ES-I3 (cell line): ENCODE measurements at regions not wholly inside any gene's neighbourhood (a gene's known extent, or its start where the extent isn't known, plus 50 kb on each side); places are given as distances from the start of the nearest gene placed in this dataset.
A peak's percentile ranks its signal among the peaks of the same experiment; 100 is the strongest.

Source experiments
- H3K36me3 ChIP-seq: 2 replicates; pipeline ENCODE4 v1.6.1; 2013; ENCODE audit warnings: mild to moderate bottlenecking, low read length, control low read depth, moderate library complexity; ENCODE audit not compliant: insufficient read depth
- H3K4me1 ChIP-seq: 2 replicates; pipeline ENCODE4 v1.6.1; 2013; ENCODE audit warnings: mild to moderate bottlenecking, control low read depth, low read length; ENCODE audit not compliant: insufficient read depth
- H3K9ac ChIP-seq: 2 replicates; pipeline ENCODE4 v1.6.1; 2013; ENCODE audit warnings: low read depth, mild to moderate bottlenecking, low read length, moderate library complexity
- H3K9me3 ChIP-seq: 2 replicates; pipeline ENCODE4 v1.6.1; 2013; ENCODE audit warnings: mild to moderate bottlenecking, low read length, moderate library complexity; ENCODE audit not compliant: control insufficient read depth, insufficient read depth

DNA sequence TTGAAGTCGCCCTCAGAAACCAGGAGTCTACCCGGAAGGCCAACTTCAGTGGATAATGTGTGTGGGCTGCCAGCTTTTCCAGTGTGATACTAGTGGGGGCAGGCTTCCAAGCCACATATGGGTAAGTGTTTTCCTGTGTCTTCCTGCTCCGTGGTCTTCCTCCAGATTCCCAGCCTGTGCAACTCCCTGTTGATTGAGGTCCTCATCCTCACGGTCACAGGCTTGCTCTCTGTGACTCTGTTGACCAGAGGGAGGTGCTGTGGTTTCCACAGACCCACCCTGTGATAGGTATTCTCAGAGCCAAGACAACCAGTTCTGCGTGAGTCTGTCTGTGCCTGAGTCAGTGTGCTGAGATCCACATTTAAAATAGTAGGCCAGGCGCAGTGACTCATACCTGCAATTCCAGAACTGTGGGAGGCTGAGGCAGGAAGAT, 388.0 kb upstream of the IRX2 start:
- Histone ChIP-seq H3K36me3 (no peaks in the 10 kb centered on the region), H3K9me3 (no peaks in the 10 kb centered on the region)

DNA sequence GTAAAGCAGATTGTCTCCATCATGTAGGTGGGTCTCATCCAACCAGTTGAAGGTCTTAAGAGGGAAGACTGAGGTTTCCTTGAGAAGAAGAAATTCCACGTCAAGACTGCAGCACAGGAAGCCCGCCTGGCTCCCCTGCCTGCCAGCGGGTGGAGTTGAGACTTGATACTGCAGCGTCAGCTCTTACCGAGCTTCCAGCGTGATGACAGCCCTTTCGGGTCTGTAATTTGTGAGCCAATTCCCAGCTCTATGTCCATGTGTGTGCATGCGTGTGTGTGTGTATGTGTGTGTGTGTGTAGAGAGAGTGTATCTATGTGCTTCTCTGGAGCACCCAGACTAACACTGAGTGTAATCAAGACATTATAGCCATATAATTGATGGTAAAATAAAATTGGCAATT, 379.7 kb upstream of the IRX2 start:
- H3K4me1 ChIP-seq, result peaks cover 5% of the 10 kb centered on the region; the same call in 1 of the 2 replicates
- no peaks in the 10 kb centered on the region for H3K9me3 ChIP-seq
- H3K9ac ChIP-seq, result no peak overlapping the region
- H3K36me3 ChIP-seq, result no peaks in the 10 kb centered on the region

More for the DNA sequence above, 388.0 kb upstream of the IRX2 start:
- no peak overlapping the region for H3K9ac ChIP-seq
- H3K4me1 ChIP-seq, result 0 out of 2 replicates have a peak, but pooled peaks cover 3% of the 10 kb centered on the region

DNA sequence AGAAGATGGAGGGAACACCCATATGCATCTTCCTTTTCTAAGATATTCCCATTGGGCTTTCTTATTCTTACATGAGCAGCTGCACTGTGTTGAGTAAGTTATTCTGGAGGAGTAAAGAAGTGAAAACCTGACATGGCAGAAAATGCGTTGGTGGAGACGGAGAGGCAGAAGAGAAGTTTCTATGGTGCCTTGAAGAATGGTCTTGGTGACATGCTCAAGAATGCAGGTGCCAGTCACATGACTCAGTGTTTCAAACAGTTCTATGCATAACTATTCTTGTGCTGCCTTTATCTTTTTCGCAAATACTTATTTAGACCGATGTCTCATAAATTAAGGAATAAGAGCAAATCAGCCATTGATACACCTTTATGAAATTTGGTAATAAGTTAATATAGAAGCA, 377.8 kb upstream of the IRX2 start:
- Histone ChIP-seq H3K4me1 (peaks cover 13% of the 10 kb centered on the region), H3K9ac (no peak overlapping the region), H3K9me3 (no peaks in the 10 kb centered on the region), H3K36me3 (no peaks in the 10 kb centered on the region)

DNA sequence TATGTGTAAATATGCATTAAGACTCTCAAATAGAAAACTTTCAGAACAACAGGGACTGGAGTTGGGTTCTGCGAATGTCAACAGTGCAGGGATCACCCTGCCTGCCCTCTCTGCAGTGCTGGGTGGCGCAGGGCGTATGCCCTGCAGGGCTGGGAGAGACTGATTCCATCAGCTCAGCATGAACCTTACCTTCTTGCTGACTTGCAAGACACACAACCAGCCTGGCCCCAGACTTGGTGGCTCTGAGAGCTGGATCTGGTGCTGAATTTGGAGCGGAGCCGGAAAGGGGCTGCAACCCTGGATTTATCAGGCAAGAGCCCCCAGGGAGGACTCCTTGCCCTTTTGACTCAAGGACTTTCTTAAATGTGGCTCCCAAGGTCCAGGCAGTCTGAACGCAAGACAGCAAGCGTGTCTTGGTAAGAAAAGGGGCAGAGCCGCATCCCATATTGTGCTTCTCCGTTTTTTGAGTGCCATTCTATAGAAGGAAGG, 376.0 kb upstream of the IRX2 start:
- Histone ChIP-seq H3K9me3 (no peaks in the 10 kb centered on the region), H3K4me1 (peaks cover 26% of the 10 kb centered on the region), H3K36me3 (no peaks in the 10 kb centered on the region), H3K9ac (no peak overlapping the region)

DNA sequence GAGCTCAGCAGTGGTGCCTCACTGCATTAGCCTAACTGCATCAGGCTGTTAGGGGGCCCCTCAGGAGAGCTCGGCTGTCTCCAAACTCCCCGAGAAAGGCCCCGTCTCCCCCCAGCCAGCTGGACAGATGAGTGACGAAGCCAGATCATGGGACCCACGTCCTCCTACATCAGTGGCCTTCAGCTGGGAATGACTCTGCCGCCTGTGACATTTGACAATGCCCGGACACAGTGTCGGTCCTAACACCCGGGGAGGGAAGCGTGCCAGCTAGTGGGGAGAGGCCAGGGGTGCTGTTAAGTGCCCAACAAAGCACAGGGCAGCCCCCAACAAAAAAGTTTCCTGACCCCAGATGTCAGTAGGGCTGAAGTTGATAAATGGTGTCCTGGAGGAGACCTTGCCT, 375.2 kb upstream of the IRX2 start:
- Histone ChIP-seq H3K9ac (no peak overlapping the region), H3K36me3 (no peaks in the 10 kb centered on the region), H3K4me1 (peaks cover 32% of the 10 kb centered on the region), H3K9me3 (no peaks in the 10 kb centered on the region)

DNA sequence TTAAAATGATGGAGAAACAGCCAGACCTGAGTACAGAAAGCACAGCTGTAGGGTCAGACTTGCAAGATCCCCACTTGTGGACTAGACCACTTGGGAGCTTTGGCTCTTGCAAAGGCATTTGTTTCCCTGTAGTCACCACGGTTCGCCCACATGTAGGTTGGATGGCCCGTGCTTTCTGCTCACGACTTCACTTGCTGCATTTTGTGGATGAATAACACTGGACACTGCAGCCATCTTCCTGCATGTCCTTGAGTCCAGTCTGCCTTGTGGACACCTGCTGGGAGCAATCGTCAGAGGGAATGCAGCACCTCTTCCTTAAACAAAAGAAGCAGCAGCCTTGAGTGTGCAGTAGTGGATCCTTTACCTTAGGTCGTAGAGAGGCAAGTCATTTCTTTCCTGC, 372.9 kb upstream of the IRX2 start:
- Histone ChIP-seq H3K4me1 (peaks cover 51% of the 10 kb centered on the region), H3K9ac (no peak overlapping the region), H3K9me3 (no peaks in the 10 kb centered on the region), H3K36me3 (no peaks in the 10 kb centered on the region)

DNA sequence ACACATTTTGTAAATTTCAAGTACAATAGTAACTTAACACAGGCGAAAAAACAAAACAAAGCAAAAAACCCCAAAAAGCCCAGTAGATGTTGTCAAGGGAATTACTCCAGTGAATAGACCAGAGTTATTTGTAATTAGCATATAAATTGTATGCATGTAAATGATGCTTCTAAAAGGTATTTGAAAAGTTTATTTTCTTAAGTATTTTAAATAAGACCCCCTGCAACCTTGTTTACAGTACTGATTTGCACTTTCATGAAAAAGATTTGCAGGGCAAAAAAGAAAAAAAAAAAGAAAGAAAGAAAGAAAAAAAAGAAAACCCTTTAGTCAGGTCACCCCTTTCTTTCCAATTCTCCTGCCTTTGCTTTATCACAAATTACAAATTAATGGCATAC, 372.3 kb upstream of the IRX2 start:
- H3K9me3 ChIP-seq, result no peaks in the 10 kb centered on the region

DNA sequence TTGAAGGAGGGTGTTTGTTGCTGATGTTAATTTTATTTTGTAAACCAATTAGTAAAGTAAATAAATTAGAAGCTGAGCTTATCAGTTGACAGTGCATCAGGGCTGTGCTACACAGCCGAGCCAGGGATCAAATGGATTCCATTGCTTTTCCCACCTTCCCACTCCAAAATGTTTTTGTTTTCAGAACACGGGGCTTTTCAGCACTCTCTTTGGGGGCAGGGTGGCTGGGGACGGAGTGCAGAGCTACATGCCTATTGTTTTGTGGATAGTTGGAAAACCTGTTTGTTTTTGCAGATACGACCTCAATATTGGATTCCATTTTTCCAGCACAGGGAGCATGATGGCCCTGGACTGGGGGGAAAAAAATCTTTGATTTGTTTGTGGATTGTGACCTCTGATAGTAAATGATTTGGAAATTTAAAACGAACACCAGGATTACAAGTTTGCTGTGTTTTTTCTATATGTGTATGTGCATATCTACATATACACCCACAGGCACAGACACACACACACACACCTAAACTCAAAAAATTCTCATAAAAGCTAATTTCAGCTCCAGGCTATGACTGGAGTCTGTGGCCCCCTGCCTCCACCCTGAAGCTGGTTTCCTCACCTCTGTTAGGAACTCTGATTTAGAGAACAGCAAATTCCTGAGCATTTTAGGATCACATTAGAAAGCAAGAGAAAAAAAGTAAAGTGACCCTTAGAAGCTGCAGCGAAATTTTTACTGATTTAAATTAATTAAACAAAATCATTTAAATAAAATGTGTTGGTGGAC, 371.7 kb upstream of the IRX2 start:
- H3K4me1 ChIP-seq, result peaks cover 62% of the 10 kb centered on the region
- H3K9me3 ChIP-seq, result no peaks in the 10 kb centered on the region
- peak overlapping the region; percentile 5; the same call in 1 of the 2 replicates for H3K9ac ChIP-seq
- no peaks in the 10 kb centered on the region for H3K36me3 ChIP-seq

More for the DNA sequence above, 372.3 kb upstream of the IRX2 start:
- H3K9ac ChIP-seq, result no peak overlapping the region
- no peaks in the 10 kb centered on the region for H3K36me3 ChIP-seq
- H3K4me1 ChIP-seq, result peaks cover 58% of the 10 kb centered on the region

DNA sequence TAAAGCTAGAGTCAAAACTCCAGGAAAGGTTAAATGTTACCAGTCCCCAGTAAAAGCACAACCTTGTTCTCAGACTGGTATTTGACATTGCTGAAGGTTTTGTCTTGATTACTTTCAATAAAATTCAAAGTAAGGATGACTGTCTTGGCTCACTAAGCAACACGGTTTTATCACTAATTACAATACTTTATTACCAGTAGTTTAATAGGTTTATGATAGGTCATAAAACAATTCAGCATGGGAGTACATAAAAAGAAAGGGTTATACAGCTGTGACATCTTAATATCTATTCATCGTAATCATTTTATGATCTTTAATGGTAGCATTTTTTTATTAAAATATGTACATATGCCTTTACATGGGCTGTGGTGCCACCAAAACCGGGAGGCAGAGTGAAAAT, 370.7 kb upstream of the IRX2 start:
- no peaks in the 10 kb centered on the region for H3K36me3 ChIP-seq
- H3K9ac ChIP-seq, result peak overlapping the region; percentile 22
- peaks cover 71% of the 10 kb centered on the region for H3K4me1 ChIP-seq
- no peaks in the 10 kb centered on the region for H3K9me3 ChIP-seq

DNA sequence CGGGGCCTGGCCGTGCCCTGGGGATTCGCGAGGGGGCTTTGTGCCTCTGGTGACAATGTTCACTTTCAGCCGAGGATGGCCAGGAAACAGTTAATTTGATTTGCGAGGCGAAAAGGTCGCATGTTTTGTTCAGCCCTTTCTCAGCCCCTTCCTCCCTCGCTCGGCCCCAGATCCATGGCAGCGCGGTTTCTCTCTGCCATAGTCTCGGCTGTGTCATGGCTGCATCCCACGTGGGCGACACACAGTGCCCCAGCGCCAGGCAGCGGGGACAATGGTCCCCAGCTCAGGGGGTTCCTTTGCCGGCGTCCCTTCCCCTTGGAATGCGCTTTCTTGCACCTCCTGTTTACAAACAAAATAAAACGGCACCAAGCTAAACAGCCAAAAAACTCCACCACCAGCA, 370.3 kb upstream of the IRX2 start:
- no peaks in the 10 kb centered on the region for H3K36me3 ChIP-seq
- peak overlapping the region; percentile 22 for H3K9ac ChIP-seq
- no peaks in the 10 kb centered on the region for H3K9me3 ChIP-seq
- H3K4me1 ChIP-seq, result peaks cover 73% of the 10 kb centered on the region

DNA sequence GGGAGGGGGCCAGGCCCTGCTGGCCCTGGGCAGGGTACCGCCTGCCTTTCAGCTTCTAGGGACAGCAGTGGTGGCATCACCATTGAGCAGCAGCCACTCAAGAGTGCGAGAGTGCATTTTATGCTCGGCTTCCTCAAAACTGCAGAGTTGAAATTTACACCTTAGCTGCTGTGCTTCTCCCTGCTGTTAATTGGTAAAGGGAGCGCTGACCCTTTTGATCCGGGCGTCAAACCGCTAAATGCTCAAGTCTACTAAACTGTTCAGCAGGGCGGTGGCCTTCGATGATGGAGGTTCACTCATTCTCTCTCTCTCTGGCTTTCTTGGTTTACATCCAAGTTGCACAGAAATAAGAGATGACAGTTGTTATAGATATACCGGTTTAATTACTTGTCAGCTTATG, 368.6 kb upstream of the IRX2 start:
- H3K9ac ChIP-seq, result no peak overlapping the region
- H3K9me3 ChIP-seq, result no peaks in the 10 kb centered on the region
- no peaks in the 10 kb centered on the region for H3K36me3 ChIP-seq
- peaks cover 79% of the 10 kb centered on the region for H3K4me1 ChIP-seq

DNA sequence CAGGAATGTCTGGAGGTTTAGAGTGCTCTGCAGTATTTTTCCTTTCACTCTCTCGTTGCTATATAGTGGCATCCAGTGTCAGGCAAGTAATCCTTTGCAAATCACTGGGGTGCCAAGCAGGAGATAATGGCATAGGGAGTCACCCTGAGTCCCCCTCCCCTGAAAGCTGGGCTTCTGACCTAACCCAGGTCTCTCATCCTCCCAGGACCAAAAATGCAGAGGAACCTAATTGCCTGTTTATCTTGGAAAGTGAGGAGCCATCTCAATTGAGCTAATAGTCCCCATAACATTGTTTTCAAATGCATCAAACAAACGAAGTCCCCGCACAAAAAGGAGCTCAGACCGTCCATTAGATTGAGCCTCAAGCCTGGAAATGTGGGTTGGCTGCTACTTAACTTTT, 368.0 kb upstream of the IRX2 start:
- Histone ChIP-seq H3K9me3 (no peaks in the 10 kb centered on the region), H3K36me3 (no peaks in the 10 kb centered on the region), H3K9ac (no peak overlapping the region), H3K4me1 (peaks cover 73% of the 10 kb centered on the region)

DNA sequence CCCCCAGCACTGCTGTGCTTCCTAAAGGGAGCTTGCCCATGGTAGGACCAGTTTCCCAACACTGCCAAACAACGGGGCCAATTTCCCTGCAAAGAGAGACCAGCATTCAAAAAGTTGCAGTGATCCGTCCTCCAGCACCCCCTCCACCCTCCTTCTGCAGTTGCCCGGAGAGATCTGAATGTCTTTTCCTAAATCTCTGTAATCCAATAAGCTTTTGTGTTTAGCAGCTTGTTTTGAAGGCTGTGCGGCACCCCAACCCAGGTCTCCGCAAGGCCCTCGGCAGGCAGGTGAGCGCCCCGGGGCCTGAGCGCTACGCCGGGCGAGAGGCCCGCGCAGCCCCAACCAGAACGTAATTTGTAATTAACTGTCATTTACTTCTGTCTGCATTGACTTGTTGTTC, 366.9 kb upstream of the IRX2 start:
- Histone ChIP-seq H3K9me3 (no peaks in the 10 kb centered on the region), H3K4me1 (peaks cover 67% of the 10 kb centered on the region), H3K36me3 (no peaks in the 10 kb centered on the region), H3K9ac (peak overlapping the region; percentile 8; the same call in 1 of the 2 replicates)

DNA sequence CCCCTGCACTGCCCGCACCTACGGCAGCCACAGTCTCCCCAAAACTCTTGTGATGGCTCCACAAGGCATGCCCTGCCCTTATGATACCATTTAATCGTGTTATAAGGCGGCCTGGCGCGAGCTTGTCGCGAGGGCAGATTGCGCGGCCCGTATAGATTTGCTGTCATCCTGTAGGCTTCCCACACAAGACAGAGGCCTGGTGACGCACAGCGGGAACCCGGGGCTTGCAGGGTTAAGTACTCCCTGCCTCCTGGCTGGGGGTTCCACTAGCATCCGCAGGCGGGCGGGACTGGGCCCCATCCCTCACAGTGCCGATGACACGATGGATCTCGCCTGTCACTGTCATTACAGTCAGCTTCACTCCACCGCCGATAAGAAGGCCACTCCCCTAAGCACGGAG, 364.9 kb upstream of the IRX2 start:
- Histone ChIP-seq H3K9ac (no peak overlapping the region), H3K36me3 (no peaks in the 10 kb centered on the region), H3K9me3 (no peaks in the 10 kb centered on the region), H3K4me1 (peaks cover 50% of the 10 kb centered on the region)

DNA sequence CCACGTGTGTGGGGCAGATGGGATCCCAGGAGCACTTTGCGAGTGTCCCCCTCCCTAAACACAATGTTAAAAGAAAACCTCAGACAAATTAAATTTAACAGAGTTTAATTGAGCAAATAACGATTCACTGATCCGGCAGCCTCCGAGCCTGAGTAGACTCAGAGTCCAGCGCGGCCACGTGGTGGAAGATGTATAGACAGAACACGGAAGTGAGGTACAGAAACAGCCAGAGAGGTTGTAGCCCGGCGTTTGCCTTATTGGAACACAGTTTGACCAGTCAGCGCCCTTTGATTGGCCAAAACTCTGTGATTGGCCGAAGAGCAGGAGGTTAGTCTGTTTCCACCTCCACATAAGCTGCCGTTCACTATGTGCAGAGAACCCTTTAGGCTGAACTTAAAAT, 363.0 kb upstream of the IRX2 start:
- no peaks in the 10 kb centered on the region for H3K9me3 ChIP-seq
- peaks cover 34% of the 10 kb centered on the region for H3K4me1 ChIP-seq
- no peak overlapping the region for H3K9ac ChIP-seq
- no peaks in the 10 kb centered on the region for H3K36me3 ChIP-seq
